GM19035 (cell line): ENCODE measurements at regions not wholly inside any gene's neighbourhood (a gene's known extent, or its start where the extent isn't known, plus 50 kb on each side); places are given as distances from the start of the nearest gene placed in this dataset.

Source experiments
- ATAC-seq: cut with Tn5 transposase; IDR thresholded peaks from one replicate; pipeline ENCODE4 v1.9.1; 2021; ENCODE audit not compliant: unreplicated experiment

- no peak for ATAC-seq
Measured at GRCh38 chr5:2696156-2696807, 55.2 kb downstream of the IRX2 start.

DNA sequence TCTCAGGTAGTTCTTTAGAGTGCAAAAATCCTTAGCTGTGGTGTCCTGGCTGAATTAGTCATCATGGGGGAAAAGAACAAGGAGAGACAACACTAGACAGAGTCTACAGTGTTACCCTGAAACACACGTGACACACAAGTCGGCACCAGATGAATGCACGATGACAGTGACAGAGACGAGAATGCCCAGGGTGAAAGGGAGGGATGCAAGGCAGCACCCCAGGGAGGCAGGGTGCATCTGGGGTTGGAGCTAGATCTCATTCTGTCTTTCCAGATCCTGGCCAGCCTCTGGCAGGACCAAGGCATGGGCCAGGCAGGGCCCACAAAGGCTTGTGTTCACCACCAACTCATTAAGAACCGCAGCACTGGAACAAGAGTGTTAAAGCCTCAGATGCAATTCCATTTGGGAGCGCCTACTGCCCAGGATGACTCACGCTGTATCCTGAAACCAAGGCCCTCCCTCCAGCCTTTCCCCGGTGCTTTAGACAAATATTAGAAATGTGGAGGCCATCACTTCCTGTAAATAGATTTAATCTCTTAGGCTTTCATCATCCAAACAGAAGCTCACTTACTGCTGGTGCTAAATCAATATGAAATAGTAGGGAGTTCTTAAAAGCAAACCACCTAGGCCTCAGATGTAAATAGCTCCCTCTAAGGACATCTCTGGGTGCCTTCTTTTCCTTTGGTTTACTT is 56.1 kb downstream of the IRX2 start:
- no peak for ATAC-seq

DNA sequence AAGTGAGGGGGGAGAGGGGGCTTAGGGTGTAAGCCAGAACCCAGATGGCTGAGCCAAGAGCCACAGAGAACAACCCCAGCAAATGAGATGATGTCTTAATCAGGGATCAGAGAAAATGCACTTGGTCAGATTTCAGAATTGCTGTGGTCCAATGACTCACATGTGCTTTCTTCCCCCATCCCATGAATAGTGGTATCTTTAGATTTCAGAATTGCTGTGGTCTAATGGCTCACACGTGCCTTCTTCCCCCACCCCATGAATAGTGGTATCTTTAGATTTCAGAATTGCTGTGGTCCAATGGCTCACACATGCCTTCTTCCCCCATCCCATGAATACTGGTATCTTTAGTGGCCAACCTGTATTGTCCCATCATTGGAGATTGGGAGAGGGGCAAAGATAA is 59.9 kb downstream of the IRX2 start:
- ATAC-seq, result no peak

GRCh38 chr5:2690293-2690692 is 61.2 kb downstream of the IRX2 start:
- no peak for ATAC-seq

GRCh38 chr5:2688586-2688985 is 62.9 kb downstream of the IRX2 start:
- no peak for ATAC-seq

- no peak for ATAC-seq
Measured at GRCh38 chr5:2687746-2688145, 63.7 kb downstream of the IRX2 start.

GRCh38 chr5:2686321-2687124 is 65.0 kb downstream of the IRX2 start:
- ATAC-seq, result no peak

- no peak for ATAC-seq
Measured at GRCh38 chr5:2685651-2686272, 65.7 kb downstream of the IRX2 start.

GRCh38 chr5:2684606-2685005 is 66.9 kb downstream of the IRX2 start:
- no peak for ATAC-seq

GRCh38 chr5:2683720-2684119 is 67.8 kb downstream of the IRX2 start:
- no peak for ATAC-seq

DNA sequence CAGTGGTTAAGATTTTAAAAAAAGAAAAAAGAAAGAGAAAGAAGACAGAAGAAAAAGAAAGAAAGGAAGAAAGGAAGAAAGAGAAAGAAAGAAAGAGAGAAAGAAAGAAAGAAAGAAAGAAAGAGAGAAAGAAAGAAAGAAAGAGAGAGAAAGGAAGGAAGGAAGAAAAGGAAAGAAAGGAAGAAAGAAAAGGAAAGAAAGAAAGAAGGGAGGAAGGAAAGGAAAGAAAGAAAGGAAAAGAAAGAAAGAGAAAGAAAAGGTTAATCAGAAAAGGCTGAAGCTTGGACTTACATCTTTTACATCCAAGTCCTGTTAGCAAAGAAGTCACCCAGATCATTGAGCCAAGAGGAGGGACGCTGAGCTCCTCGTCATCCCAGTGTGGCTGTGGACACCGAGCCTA is 70.0 kb downstream of the IRX2 start:
- ATAC-seq, result no peak

DNA sequence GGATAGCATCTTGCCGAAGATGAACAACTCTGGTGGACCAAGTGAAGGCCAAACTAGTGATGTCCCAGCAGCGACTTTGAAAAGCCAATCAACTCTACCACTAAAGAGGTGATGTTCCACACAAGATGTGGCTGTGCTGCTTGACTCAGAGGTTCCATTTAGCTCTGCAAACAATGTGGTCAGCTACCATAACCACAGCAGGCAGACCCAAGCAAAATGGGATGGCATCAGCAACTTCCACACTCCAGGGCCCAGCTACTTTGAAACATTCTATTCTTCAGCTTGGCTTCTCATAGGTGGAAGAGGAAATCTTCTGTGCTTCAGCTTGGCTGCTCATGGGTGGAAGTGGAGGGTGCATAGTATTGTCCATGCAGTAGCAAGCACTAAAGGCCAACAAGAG is 70.5 kb downstream of the IRX2 start:
- ATAC-seq, result no peak

DNA sequence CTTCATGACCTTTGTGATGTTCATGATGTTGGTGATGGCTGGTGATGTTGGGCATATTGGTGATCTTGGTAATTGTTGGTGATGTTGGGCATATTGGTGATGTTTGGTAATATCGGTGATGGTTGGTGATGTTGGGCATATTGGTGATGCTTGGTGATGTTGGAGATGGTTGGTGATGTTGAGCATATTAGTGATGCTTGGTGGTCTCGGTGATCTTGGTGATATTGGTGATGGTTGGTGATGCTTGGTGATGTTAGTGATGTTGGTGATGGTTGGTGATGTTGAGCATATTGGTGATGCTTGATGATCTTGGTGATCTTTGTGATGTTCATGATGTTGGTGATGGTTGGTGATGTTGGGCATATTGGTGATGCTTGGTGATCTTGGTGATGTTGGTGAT is 73.8 kb downstream of the IRX2 start:
- ATAC-seq, result no peak

- ATAC-seq, result no peak
Measured at GRCh38 chr5:2675548-2675947, 75.9 kb downstream of the IRX2 start.

- ATAC-seq, result no peak
Measured at GRCh38 chr5:2674456-2674855, 77.0 kb downstream of the IRX2 start.

GRCh38 chr5:2670940-2671339 is 80.5 kb downstream of the IRX2 start:
- ATAC-seq, result no peak

DNA sequence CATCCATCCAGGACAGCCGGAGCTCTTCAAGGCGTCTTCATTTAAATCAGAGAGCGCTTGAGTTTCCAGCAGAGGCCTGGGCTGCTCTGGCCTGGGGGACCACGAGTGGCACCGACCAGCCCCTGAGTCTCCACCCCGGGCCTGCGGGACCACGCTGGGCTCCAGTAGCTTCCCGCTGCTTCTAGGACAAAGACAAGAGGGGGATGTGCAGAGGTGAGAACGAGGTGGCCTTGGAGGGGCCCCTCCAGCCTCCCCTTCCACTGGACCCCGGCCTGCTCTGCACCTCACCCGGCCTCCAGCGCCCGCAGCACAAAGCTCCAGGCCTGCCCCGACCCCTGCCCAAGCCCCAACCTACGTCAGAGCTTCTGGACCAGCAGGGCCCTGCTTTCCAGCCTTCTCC is 81.6 kb downstream of the IRX2 start:
- no peak for ATAC-seq

DNA sequence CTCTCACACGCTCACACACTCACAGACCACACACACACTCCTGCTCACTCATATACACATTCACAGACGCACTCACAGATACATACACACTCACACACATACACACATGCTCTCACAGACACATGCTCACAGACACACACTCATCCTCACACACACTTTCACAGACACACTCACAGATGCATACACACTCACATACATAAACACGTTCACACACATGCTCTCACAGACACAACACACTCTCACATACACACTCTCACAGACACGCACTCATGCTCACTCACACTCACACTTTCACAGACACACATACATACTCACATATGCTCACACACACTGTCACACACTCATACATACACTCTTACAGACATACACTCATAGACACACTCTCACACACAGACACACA is 82.2 kb downstream of the IRX2 start:
- no peak for ATAC-seq

GRCh38 chr5:2666081-2666480 is 85.4 kb downstream of the IRX2 start:
- no peak for ATAC-seq

GRCh38 chr5:2663489-2663888 is 88.0 kb downstream of the IRX2 start:
- no peak for ATAC-seq

- no peak for ATAC-seq
Measured at GRCh38 chr5:2660315-2660714, 91.2 kb downstream of the IRX2 start.
